ENCODE measurements at regions not wholly inside any gene's neighbourhood (a gene's known extent, or its start where the extent isn't known, plus 50 kb on each side); places are given as distances from the start of the nearest gene placed in this dataset.

- TF ChIP-seq CTCF (IDR thresholded peaks at IDR 0.05; ENCODE audit: control extremely low read depth in 1 of 3, insufficient read depth in 1 of 3, low read depth in 1 of 3, low read length in 3 of 3) (no peak), TBP (IDR thresholded peaks at IDR 0.05; ENCODE audit: low read depth, low read length) (no peak), EZH2 (IDR thresholded peaks at IDR 0.05; ENCODE audit: low read depth, low read length, severe bottlenecking) (no peak), RNF2 (IDR thresholded peaks at IDR 0.05; ENCODE audit: borderline replicate concordance, low read depth, low read length, missing control alignments, poor library complexity, severe bottlenecking) (no peak), TEAD4 (IDR thresholded peaks at IDR 0.05; ENCODE audit: low read depth, low read length) (no peak), POLR2AphosphoS5 (IDR thresholded peaks at IDR 0.05; ENCODE audit: low read depth, low read length) (no peak), CBX5 (IDR thresholded peaks at IDR 0.05; ENCODE audit: low read depth, low read length) (no peak), SP2 (IDR thresholded peaks at IDR 0.05; ENCODE audit: low read length) (no peak), SIN3A (conservative IDR thresholded peaks at IDR 0.05 in 1 of 2, IDR thresholded peaks at IDR 0.05 in 1 of 2; ENCODE audit: low read depth in 1 of 2, low read length in 2 of 2) (no peak), NRF1 (IDR thresholded peaks at IDR 0.05; ENCODE audit: low read depth, low read length) (no peak), EP300 (IDR thresholded peaks at IDR 0.05; ENCODE audit: borderline replicate concordance in 1 of 2, low read depth in 2 of 2, low read length in 2 of 2) (no peak), RXRA (IDR thresholded peaks at IDR 0.05; ENCODE audit: insufficient read depth, low read depth, low read length) (no peak), POLR2A (IDR thresholded peaks at IDR 0.05; ENCODE audit: control extremely low read depth in 1 of 2, low read depth in 2 of 2, low read length in 2 of 2) (no peak)
These were observed 188.5 kb upstream of the AGR3 start for GRCh38 chr7:17070231-17070708.
